ENCODE measurements at regions not wholly inside any gene's neighbourhood (a gene's known extent, or its start where the extent isn't known, plus 50 kb on each side); places are given as distances from the start of the nearest gene placed in this dataset.
A peak's percentile ranks its signal among the peaks of the same experiment; 100 is the strongest.

- TF ChIP-seq CTCF (IDR thresholded peaks at IDR 0.05) (no peak), POLR2AphosphoS5 (IDR thresholded peaks at IDR 0.05) (no peak), EP300 (IDR thresholded peaks at IDR 0.05) (no peak), POLR2A (IDR thresholded peaks at IDR 0.05) (no peak)
- H3K4me1 ChIP-seq, result no peaks in the 10 kb centered on the region
- no peak overlapping the region for H3K4me3 ChIP-seq
- no peak for DNase-seq
- no peaks in the 10 kb centered on the region for H3K36me3 ChIP-seq
- H3K27me3 ChIP-seq, result no peaks in the 10 kb centered on the region
- 84 to 89% methylated on average over 4 of the region's 4 CpGs for WGBS, 2 donors
- intact Hi-C loops (cut with DNase I), result no loop called here
- no peaks in the 10 kb centered on the region for H3K9me3 ChIP-seq
- H3K27ac ChIP-seq, result no peak overlapping the region
Observed at GRCh38 chr4:173883821-173884220, 353.8 kb upstream of the HAND2 start.

- H3K27ac ChIP-seq, result no peak overlapping the region
- no peaks in the 10 kb centered on the region for H3K9me3 ChIP-seq
- H3K27me3 ChIP-seq, result no peaks in the 10 kb centered on the region
- H3K4me1 ChIP-seq, result no peaks in the 10 kb centered on the region
- WGBS, 2 donors, result 43 to 67% methylated on average over 1 of the region's 1 CpG
- intact Hi-C loops (cut with DNase I), result no loop called here
- TF ChIP-seq CTCF (IDR thresholded peaks at IDR 0.05) (no peak), EP300 (IDR thresholded peaks at IDR 0.05) (no peak), POLR2A (IDR thresholded peaks at IDR 0.05) (no peak), POLR2AphosphoS5 (IDR thresholded peaks at IDR 0.05) (no peak)
- no peak overlapping the region for H3K4me3 ChIP-seq
- no peaks in the 10 kb centered on the region for H3K36me3 ChIP-seq
- no peak for DNase-seq
Observed at GRCh38 chr4:173880897-173881296, 350.9 kb upstream of the HAND2 start.

GRCh38 chr4:173879509-173879908, 349.5 kb upstream of the HAND2 start:
- DNase-seq, result no peak

GRCh38 chr4:173878701-173879100, 348.7 kb upstream of the HAND2 start:
- H3K4me1 ChIP-seq, result no peaks in the 10 kb centered on the region
- intact Hi-C loops (cut with DNase I), result no loop called here
- WGBS, 2 donors, result 23 to 50% methylated on average over 5 of the region's 5 CpGs
- no peaks in the 10 kb centered on the region for H3K9me3 ChIP-seq
- no peak for DNase-seq
- H3K27me3 ChIP-seq, result no peaks in the 10 kb centered on the region
- no peak overlapping the region for H3K4me3 ChIP-seq
- no peaks in the 10 kb centered on the region for H3K36me3 ChIP-seq
- TF ChIP-seq EP300 (IDR thresholded peaks at IDR 0.05) (no peak), POLR2AphosphoS5 (IDR thresholded peaks at IDR 0.05) (peak in 1 of 4 donors; percentile 58)
- no peak overlapping the region for H3K27ac ChIP-seq

More at GRCh38 chr4:173879509-173879908, 349.5 kb upstream of the HAND2 start:
- TF ChIP-seq CTCF (IDR thresholded peaks at IDR 0.05) (no peak), EP300 (IDR thresholded peaks at IDR 0.05) (no peak), POLR2A (IDR thresholded peaks at IDR 0.05) (no peak), POLR2AphosphoS5 (IDR thresholded peaks at IDR 0.05) (no peak)
- Histone ChIP-seq H3K4me3 (no peak overlapping the region), H3K4me1 (no peaks in the 10 kb centered on the region), H3K36me3 (no peaks in the 10 kb centered on the region), H3K27me3 (no peaks in the 10 kb centered on the region), H3K27ac (no peak overlapping the region), H3K9me3 (no peaks in the 10 kb centered on the region)
- intact Hi-C loops (cut with DNase I), result no loop called here
- WGBS, 2 donors, result 26 to 46% methylated on average over 5 of the region's 5 CpGs

- Histone ChIP-seq H3K9me3 (no peaks in the 10 kb centered on the region), H3K27me3 (no peaks in the 10 kb centered on the region), H3K4me3 (no peak overlapping the region), H3K36me3 (no peaks in the 10 kb centered on the region), H3K27ac (no peak overlapping the region), H3K4me1 (no peaks in the 10 kb centered on the region)
- TF ChIP-seq POLR2A (IDR thresholded peaks at IDR 0.05), result no peak
- no peak for TF ChIP-seq CTCF (IDR thresholded peaks at IDR 0.05)
- TF ChIP-seq EP300 (IDR thresholded peaks at IDR 0.05), result no peak
- no peak for TF ChIP-seq POLR2AphosphoS5 (IDR thresholded peaks at IDR 0.05)
- no peak for DNase-seq
- intact Hi-C loops (cut with DNase I), result no loop called here
Observed at GRCh38 chr4:173871643-173872042, 341.6 kb upstream of the HAND2 start.
